ENCODE measurements at regions not wholly inside any gene's neighbourhood (a gene's known extent, or its start where the extent isn't known, plus 50 kb on each side); places are given as distances from the start of the nearest gene placed in this dataset.

GRCh38 chr9:17906841-17907778 is 328.2 kb downstream of the SH3GL2 start:
- TF ChIP-seq USF2 (CRISPR knock-in tag; IDR thresholded peaks at IDR 0.05) (no peak), CTCF (IDR thresholded peaks at IDR 0.05) (no peak), MXD4 (CRISPR knock-in tag; IDR thresholded peaks at IDR 0.05; ENCODE audit: borderline replicate concordance) (no peak), ZNF396 (CRISPR knock-in tag; IDR thresholded peaks at IDR 0.05; ENCODE audit: borderline replicate concordance) (no peak), TEAD4 (CRISPR knock-in tag; IDR thresholded peaks at IDR 0.05) (no peak), ZNF263 (CRISPR knock-in tag; IDR thresholded peaks at IDR 0.05; ENCODE audit: low read depth) (no peak)

Data from WTC11 (cell line).